Stomach (tissue), 4 donors: ENCODE measurements at regions not wholly inside any gene's neighbourhood (a gene's known extent, or its start where the extent isn't known, plus 50 kb on each side); places are given as distances from the start of the nearest gene placed in this dataset.

Experiments
- CTCF ChIP-seq, 7 experiments: fragments of 450-650 bp in 4 of 7; fragments of 200-600 bp in 3 of 7; sonication (generic) in 3 of 7; IDR thresholded peaks; one replicate each; pipeline ENCODE4 v1.5.1; 2016 to 2019; ENCODE audit warnings: antibody characterized with exemption in 7 of 7, control low read depth in 2 of 7, mild to moderate bottlenecking in 1 of 7
- POLR2A ChIP-seq, 4 donors: fragments of 450-650 bp; IDR thresholded peaks; one replicate each; pipeline ENCODE4 v1.6.1; 2016; ENCODE audit warnings: antibody characterized with exemption in 4 of 4, control low read depth in 2 of 4, mild to moderate bottlenecking in 1 of 4, moderate library complexity in 1 of 4
- POLR2AphosphoS5 ChIP-seq, 3 donors: sonication (generic); formaldehyde crosslinking; IDR thresholded peaks; one replicate each; pipeline ENCODE4 v1.6.1; 2016; ENCODE audit warnings: antibody characterized with exemption in 3 of 3

- no peak for TF ChIP-seq POLR2A (IDR thresholded peaks at IDR 0.05)
- no peak for TF ChIP-seq POLR2AphosphoS5 (IDR thresholded peaks at IDR 0.05)
- TF ChIP-seq CTCF (IDR thresholded peaks at IDR 0.05): no peak
These were observed 128.9 kb upstream of the NR5A2 start for GRCh38 chr1:199898654-199899053.
